GM23338 (cell line): ENCODE measurements at regions not wholly inside any gene's neighbourhood (a gene's known extent, or its start where the extent isn't known, plus 50 kb on each side); places are given as distances from the start of the nearest gene placed in this dataset.

Source experiments
- ATAC-seq: fragments of 200-7000 bp; cut with Tn5 transposase; 3 replicates; pipeline ENCODE4 v1.9.1; 2020
- DNase-seq: peaks from one replicate; pipeline ENCODE4 v3.0.0-alpha.2; 2015; ENCODE audit warnings: low spot score
- H2AFZ ChIP-seq: fragments of 200-600 bp; sonication (generic); 2 replicates; pipeline ENCODE4 v1.8.0; 2016; ENCODE audit warnings: antibody characterized with exemption, mild to moderate bottlenecking, moderate library complexity
- H3F3A ChIP-seq: fragments of 200-600 bp; sonication (generic); replicated peaks from 2 replicates; pipeline ENCODE4 v1.8.0; 2017; ENCODE audit warnings: antibody characterized with exemption, mixed run types, low read depth
- H3K27ac ChIP-seq: fragments of 200-600 bp; sonication (generic); 2 replicates; pipeline ENCODE4 v1.6.1; 2016; ENCODE audit warnings: low read depth
- H3K27me3 ChIP-seq: fragments of 200-600 bp; sonication (generic); 2 replicates; pipeline ENCODE4 v1.8.0; 2016; ENCODE audit warnings: mild to moderate bottlenecking, mixed run types, moderate library complexity; ENCODE audit not compliant: insufficient read depth
- H3K36me3 ChIP-seq: fragments of 200-600 bp; sonication (generic); 2 replicates; pipeline ENCODE4 v1.8.0; 2016; ENCODE audit warnings: mild to moderate bottlenecking; ENCODE audit not compliant: insufficient read depth
- H3K4me1 ChIP-seq: fragments of 200-600 bp; sonication (generic); 2 replicates; pipeline ENCODE4 v1.8.0; 2016; ENCODE audit warnings: mild to moderate bottlenecking, moderate library complexity; ENCODE audit not compliant: insufficient read depth
- H3K4me2 ChIP-seq: fragments of 200-600 bp; sonication (generic); 2 replicates; pipeline ENCODE4 v1.7.1; 2017; ENCODE audit warnings: mixed run types
- H3K4me3 ChIP-seq: fragments of 200-600 bp; sonication (generic); 2 replicates; pipeline ENCODE4 v1.6.1; 2016; ENCODE audit warnings: mixed run types
- H3K79me2 ChIP-seq: fragments of 200-600 bp; sonication (generic); replicated peaks from 2 replicates; pipeline ENCODE4 v1.8.0; 2017; ENCODE audit warnings: mild to moderate bottlenecking; ENCODE audit not compliant: insufficient read depth
- H3K9me2 ChIP-seq: fragments of 200-600 bp; sonication (generic); 2 replicates; pipeline ENCODE4 v1.8.0; 2017; ENCODE audit not compliant: insufficient read depth
- H4K20me1 ChIP-seq: fragments of 200-600 bp; sonication (generic); replicated peaks from 2 replicates; pipeline ENCODE4 v1.8.0; 2017; ENCODE audit warnings: mild to moderate bottlenecking; ENCODE audit not compliant: insufficient read depth
- H3K27ac Mint-ChIP-seq: 2 replicates; pipeline ENCODE4 v1.8.0; 2020; ENCODE audit warnings: inconsistent platforms, mild to moderate bottlenecking, moderate library complexity, mixed read lengths
- H3K27me3 Mint-ChIP-seq: 3 replicates; pipeline ENCODE4 v1.8.0; 2022; ENCODE audit warnings: low read depth, mild to moderate bottlenecking, moderate library complexity, mixed read lengths, inconsistent platforms; ENCODE audit not compliant: insufficient read depth, poor library complexity
- H3K36me3 Mint-ChIP-seq: 3 replicates; pipeline ENCODE4 v1.8.0; 2021; ENCODE audit warnings: low read depth, mild to moderate bottlenecking, inconsistent platforms, moderate library complexity, mixed read lengths
- H3K4me1 Mint-ChIP-seq: 3 replicates; pipeline ENCODE4 v1.8.0; 2020; ENCODE audit warnings: mild to moderate bottlenecking, inconsistent platforms, mixed read lengths
- H3K4me3 Mint-ChIP-seq: 3 replicates; pipeline ENCODE4 v1.8.0; 2021; ENCODE audit warnings: moderate library complexity, mild to moderate bottlenecking, inconsistent platforms, mixed read lengths
- H3K9me3 Mint-ChIP-seq: 3 replicates; pipeline ENCODE4 v1.8.0; 2020; ENCODE audit warnings: moderate library complexity, mild to moderate bottlenecking, inconsistent platforms, mixed read lengths
- CREB1 ChIP-seq: fragments of 250-450 bp; sonication (Bioruptor Pico); IDR thresholded peaks from 2 replicates; pipeline ENCODE4 v1.5.0; 2020; ENCODE audit warnings: low read depth, mild to moderate bottlenecking, moderate library complexity
- CTCF ChIP-seq, 2 experiments: fragments of 200-600 bp in 1 of 2; sonication (generic) in 1 of 2; conservative IDR thresholded peaks; 2 replicates each; pipeline versions ENCODE4 v1.5.1 to v1.6.1; 2016 to 2017; ENCODE audit warnings: antibody characterized with exemption in 2 of 2, low read depth in 2 of 2, mild to moderate bottlenecking in 2 of 2, moderate library complexity in 1 of 2
- NANOG ChIP-seq: IDR thresholded peaks from 2 replicates; pipeline ENCODE4 v1.6.1; 2016; ENCODE audit warnings: antibody characterized with exemption, borderline replicate concordance
- ZNF114 ChIP-seq: fragments of 250-450 bp; sonication (Bioruptor Pico); IDR thresholded peaks from 2 replicates; pipeline ENCODE4 v1.5.0; 2020; ENCODE audit warnings: mild to moderate bottlenecking, moderate library complexity
- ZNF331 ChIP-seq: fragments of 250-450 bp; sonication (Bioruptor Pico); IDR thresholded peaks from 2 replicates; pipeline ENCODE4 v1.5.0; 2020; ENCODE audit warnings: low read depth, mild to moderate bottlenecking, moderate library complexity
- TF ChIP-seq, protein P1 (sequence below): IDR thresholded peaks from one replicate; pipeline ENCODE4 v1.6.1; 2018; ENCODE audit warnings: antibody characterized with exemption; ENCODE audit not compliant: unreplicated experiment
- TF ChIP-seq, protein P2 (sequence below): fragments of 250-450 bp; sonication (Bioruptor Pico); IDR thresholded peaks from 2 replicates; pipeline ENCODE4 v1.5.0; 2020; ENCODE audit warnings: mild to moderate bottlenecking, moderate library complexity

- no peak for TF ChIP-seq CREB1 (CRISPR knock-in tag)
- TF ChIP-seq ZNF331 (CRISPR knock-in tag), result no peak
- TF ChIP-seq, protein P1, sequence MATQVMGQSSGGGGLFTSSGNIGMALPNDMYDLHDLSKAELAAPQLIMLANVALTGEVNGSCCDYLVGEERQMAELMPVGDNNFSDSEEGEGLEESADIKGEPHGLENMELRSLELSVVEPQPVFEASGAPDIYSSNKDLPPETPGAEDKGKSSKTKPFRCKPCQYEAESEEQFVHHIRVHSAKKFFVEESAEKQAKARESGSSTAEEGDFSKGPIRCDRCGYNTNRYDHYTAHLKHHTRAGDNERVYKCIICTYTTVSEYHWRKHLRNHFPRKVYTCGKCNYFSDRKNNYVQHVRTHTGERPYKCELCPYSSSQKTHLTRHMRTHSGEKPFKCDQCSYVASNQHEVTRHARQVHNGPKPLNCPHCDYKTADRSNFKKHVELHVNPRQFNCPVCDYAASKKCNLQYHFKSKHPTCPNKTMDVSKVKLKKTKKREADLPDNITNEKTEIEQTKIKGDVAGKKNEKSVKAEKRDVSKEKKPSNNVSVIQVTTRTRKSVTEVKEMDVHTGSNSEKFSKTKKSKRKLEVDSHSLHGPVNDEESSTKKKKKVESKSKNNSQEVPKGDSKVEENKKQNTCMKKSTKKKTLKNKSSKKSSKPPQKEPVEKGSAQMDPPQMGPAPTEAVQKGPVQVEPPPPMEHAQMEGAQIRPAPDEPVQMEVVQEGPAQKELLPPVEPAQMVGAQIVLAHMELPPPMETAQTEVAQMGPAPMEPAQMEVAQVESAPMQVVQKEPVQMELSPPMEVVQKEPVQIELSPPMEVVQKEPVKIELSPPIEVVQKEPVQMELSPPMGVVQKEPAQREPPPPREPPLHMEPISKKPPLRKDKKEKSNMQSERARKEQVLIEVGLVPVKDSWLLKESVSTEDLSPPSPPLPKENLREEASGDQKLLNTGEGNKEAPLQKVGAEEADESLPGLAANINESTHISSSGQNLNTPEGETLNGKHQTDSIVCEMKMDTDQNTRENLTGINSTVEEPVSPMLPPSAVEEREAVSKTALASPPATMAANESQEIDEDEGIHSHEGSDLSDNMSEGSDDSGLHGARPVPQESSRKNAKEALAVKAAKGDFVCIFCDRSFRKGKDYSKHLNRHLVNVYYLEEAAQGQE, result no peak
- no peak for TF ChIP-seq NANOG
- no peak for TF ChIP-seq ZNF114 (CRISPR knock-in tag)
Observed at GRCh38 chr2:18771212-18771611, 181.8 kb upstream of the NT5C1B start (continued).

DNA sequence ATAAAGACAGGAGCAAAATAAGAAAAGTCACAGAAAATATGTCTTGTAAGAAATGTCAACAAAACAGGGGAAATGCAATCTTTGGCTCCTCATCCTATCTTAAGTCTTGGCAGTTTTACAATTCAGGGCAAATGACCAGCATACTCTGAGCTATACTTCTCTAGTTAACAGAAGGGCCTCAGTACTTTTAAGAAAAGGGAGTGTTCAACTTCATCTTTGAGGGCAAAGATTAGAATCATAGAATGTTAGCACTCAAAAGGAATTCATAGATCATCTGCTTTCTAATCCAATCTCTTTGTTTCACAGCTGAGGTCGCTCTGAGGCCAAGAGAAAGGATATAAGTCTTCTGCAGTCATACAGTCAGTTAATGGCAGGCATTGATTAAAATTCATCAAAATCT lies 174.0 kb upstream of the NT5C1B start:
- Mint-ChIP-seq H3K9me3 (no peaks in the 10 kb centered on the region; the same call in 2 of the 3 replicates), H3K27me3 (no peaks in the 10 kb centered on the region), H3K27ac (no peak overlapping the region), H3K4me1 (no peaks in the 10 kb centered on the region), H3K36me3 (no peaks in the 10 kb centered on the region), H3K4me3 (no peak overlapping the region)
- Histone ChIP-seq H3K4me2 (no peak overlapping the region), H3K36me3 (no peaks in the 10 kb centered on the region), H3K79me2 (no peaks in the 10 kb centered on the region), H3K27me3 (no peaks in the 10 kb centered on the region), H3K4me3 (no peak overlapping the region), H3F3A (no peaks in the 10 kb centered on the region), H2AFZ (no peak overlapping the region), H4K20me1 (no peaks in the 10 kb centered on the region), H3K4me1 (no peaks in the 10 kb centered on the region), H3K27ac (no peak overlapping the region), H3K9me2 (no peaks in the 10 kb centered on the region)
- no peak for TF ChIP-seq CREB1 (CRISPR knock-in tag)
- no peak for TF ChIP-seq CTCF (conservative IDR thresholded peaks at IDR 0.05; ENCODE audit: low read depth in 2 of 2)
- no peak for TF ChIP-seq ZNF331 (CRISPR knock-in tag)
- TF ChIP-seq, protein P2, sequence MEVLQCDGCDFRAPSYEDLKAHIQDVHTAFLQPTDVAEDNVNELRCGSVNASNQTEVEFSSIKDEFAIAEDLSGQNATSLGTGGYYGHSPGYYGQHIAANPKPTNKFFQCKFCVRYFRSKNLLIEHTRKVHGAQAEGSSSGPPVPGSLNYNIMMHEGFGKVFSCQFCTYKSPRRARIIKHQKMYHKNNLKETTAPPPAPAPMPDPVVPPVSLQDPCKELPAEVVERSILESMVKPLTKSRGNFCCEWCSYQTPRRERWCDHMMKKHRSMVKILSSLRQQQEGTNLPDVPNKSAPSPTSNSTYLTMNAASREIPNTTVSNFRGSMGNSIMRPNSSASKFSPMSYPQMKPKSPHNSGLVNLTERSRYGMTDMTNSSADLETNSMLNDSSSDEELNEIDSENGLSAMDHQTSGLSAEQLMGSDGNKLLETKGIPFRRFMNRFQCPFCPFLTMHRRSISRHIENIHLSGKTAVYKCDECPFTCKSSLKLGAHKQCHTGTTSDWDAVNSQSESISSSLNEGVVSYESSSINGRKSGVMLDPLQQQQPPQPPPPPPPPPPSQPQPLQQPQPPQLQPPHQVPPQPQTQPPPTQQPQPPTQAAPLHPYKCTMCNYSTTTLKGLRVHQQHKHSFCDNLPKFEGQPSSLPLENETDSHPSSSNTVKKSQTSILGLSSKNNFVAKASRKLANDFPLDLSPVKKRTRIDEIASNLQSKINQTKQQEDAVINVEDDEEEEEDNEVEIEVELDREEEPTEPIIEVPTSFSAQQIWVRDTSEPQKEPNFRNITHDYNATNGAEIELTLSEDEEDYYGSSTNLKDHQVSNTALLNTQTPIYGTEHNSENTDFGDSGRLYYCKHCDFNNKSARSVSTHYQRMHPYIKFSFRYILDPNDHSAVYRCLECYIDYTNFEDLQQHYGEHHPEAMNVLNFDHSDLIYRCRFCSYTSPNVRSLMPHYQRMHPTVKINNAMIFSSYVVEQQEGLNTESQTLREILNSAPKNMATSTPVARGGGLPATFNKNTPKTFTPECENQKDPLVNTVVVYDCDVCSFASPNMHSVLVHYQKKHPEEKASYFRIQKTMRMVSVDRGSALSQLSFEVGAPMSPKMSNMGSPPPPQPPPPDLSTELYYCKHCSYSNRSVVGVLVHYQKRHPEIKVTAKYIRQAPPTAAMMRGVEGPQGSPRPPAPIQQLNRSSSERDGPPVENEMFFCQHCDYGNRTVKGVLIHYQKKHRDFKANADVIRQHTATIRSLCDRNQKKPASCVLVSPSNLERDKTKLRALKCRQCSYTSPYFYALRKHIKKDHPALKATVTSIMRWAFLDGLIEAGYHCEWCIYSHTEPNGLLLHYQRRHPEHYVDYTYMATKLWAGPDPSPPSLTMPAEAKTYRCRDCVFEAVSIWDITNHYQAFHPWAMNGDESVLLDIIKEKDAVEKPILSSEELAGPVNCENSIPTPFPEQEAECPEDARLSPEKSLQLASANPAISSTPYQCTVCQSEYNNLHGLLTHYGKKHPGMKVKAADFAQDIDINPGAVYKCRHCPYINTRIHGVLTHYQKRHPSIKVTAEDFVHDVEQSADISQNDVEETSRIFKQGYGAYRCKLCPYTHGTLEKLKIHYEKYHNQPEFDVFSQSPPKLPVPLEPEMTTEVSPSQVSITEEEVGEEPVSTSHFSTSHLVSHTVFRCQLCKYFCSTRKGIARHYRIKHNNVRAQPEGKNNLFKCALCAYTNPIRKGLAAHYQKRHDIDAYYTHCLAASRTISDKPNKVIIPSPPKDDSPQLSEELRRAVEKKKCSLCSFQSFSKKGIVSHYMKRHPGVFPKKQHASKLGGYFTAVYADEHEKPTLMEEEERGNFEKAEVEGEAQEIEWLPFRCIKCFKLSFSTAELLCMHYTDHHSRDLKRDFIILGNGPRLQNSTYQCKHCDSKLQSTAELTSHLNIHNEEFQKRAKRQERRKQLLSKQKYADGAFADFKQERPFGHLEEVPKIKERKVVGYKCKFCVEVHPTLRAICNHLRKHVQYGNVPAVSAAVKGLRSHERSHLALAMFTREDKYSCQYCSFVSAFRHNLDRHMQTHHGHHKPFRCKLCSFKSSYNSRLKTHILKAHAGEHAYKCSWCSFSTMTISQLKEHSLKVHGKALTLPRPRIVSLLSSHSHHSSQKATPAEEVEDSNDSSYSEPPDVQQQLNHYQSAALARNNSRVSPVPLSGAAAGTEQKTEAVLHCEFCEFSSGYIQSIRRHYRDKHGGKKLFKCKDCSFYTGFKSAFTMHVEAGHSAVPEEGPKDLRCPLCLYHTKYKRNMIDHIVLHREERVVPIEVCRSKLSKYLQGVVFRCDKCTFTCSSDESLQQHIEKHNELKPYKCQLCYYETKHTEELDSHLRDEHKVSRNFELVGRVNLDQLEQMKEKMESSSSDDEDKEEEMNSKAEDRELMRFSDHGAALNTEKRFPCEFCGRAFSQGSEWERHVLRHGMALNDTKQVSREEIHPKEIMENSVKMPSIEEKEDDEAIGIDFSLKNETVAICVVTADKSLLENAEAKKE (CRISPR knock-in tag), result no peak
- DNase-seq (no peak), ATAC-seq (no peak)
